RPMI8226 (cell line): ENCODE measurements at regions not wholly inside any gene's neighbourhood (a gene's known extent, or its start where the extent isn't known, plus 50 kb on each side); places are given as distances from the start of the nearest gene placed in this dataset.

Experiments used
- DNase-seq: peaks from one replicate; pipeline ENCODE4 v3.0.0-alpha.2; 2015

DNA sequence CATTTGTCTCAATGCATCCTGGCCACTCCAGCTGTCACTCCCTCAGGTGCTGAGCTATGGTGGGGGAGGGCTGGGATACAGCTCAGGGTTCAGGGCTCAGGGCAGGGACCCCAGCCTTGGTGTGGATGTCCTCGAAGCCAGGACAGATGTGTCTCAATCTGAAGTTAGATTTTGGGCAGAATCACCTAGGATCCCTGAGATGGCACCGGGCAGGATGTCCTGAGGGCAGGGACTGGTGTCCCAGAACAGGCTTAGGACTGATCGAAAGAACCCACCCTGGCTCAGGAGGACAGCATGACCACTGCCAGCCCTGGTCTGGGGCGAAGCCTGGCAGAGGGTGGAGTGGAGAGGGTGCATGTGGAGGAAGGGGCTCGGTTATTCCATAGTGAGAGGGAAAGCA, 96.8 kb upstream of the THY1 start:
- no peak for DNase-seq

- peak; percentile 26 for DNase-seq
These were observed 96.1 kb upstream of the THY1 start for GRCh38 chr11:119518746-119519730.

- DNase-seq: no peak
These were observed 92.9 kb upstream of the THY1 start for GRCh38 chr11:119515771-119516400.

DNA sequence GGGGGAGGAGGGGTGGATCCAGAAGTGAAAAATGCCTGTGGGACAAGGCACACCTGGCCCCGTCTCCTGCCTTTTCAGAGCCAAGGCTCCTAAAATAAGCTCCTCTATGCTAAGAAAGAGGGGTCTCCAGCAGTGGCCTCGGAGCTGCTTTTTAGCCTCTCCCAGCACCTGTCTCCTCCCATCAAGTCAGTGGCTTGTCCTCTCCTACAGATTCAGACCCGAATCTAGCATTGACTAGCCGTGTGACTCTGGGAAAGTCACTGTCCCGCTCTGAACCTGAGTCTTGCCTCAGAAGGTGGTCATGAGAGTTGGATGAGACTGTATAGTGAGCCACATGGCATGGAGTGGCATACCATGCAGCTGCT, 90.8 kb upstream of the THY1 start:
- DNase-seq: no peak

- DNase-seq: no peak
These were observed 90.3 kb upstream of the THY1 start for GRCh38 chr11:119513131-119513805.

- no peak for DNase-seq
These were observed 89.4 kb upstream of the THY1 start for GRCh38 chr11:119512369-119512768.

DNA sequence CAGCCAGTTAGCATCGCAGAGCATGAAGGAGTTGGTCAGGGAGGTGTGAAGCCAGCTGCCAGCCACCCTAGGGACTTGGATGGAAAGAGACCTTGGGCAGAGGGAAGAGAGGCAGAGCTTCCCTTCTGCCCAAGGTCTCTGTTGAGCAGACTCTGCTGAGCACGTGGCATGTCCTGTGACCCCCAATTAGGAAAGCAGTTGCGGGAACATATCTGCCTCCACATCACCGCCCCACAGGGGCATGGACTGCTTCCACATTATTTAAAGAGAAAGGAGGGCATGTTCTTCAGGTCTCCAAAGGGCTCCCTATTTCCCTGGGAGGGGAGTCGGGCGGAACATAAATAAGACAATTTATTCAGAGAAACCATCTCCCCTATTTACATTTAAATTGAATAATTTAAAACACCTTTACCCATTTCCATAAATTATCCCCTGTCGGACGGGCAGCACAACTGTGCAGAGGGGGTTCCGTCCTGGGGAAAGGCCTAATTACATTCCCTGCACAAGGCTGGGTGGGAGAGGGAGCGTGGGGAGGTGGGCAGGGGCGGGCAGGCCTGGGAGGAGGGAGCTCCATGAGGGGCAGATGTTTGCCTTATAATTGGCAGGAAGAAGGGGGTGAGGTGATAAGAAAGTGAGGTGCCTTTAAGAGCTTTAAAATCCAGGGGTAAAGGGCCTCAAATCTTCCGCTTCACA, 88.8 kb upstream of the THY1 start:
- no peak for DNase-seq

GRCh38 chr11:119509969-119510401, 87.0 kb upstream of the THY1 start:
- DNase-seq: peak; percentile 35

GRCh38 chr11:119509282-119509841, 86.4 kb upstream of the THY1 start:
- DNase-seq: no peak

DNA sequence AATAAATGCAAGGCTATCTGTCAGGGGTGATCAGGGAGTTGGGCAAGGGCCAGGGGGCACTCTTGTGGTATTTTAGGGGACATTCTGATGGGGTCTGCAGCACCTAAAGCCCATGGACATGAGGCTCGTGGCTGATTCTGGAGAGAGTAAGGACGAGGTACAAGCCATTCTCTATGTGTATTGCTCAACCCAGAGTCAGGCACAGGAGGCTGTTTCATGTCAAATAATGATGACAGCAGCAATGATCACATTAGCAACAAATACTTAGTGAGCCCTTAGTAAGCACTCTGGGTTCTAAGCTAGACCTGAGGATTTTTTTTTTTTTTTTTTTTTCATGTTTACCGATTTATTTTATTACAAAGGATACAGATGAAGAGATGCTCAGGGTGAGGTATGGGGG, 83.5 kb upstream of the THY1 start:
- DNase-seq: no peak

- DNase-seq: no peak
These were observed 82.9 kb upstream of the THY1 start for GRCh38 chr11:119505861-119506260.

GRCh38 chr11:119505071-119505470, 82.1 kb upstream of the THY1 start:
- no peak for DNase-seq

DNA sequence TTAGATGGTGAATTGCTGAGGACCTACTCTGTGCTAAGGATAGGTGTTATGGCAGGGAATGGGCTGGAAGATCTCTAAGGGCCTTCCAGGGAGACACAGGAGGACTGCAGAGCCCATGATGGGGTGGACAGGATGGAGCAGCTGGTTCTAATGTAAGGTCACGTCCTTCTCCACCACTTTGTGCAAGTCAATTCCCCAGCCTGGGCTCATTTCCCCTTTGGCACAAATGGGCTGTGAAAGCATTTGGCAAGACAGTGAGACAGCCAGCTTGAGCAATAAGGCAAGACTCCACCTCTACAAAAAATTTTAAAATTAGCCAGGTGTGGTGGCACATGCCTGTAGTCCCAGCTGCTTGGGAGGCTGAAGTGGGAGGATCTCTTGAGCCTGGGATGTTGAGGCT, 81.4 kb upstream of the THY1 start:
- DNase-seq: no peak

GRCh38 chr11:119501777-119502405, 78.9 kb upstream of the THY1 start:
- no peak for DNase-seq

GRCh38 chr11:119497717-119498116, 74.7 kb upstream of the THY1 start:
- DNase-seq: no peak

DNA sequence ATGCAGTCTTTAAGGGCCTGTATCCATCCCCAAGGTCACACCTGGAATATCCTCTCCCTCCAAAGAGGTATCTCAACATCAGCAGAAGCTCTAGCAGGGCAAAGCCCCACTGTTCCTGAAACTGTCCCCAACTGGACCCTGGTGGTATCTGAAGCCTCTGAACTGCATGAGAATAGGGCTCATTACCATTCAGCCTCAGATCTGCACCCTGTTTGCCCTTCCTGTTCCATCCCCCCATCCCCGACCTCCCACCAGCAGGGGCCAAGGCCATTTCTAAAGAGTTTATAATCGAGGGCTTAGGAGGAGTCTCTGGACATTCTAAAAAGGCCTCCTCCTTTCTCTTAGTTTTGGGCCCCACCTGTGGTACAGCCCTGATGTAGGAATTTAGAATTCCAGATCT, 74.0 kb upstream of the THY1 start:
- no peak for DNase-seq

GRCh38 chr11:119496469-119496868, 73.5 kb upstream of the THY1 start:
- no peak for DNase-seq

DNA sequence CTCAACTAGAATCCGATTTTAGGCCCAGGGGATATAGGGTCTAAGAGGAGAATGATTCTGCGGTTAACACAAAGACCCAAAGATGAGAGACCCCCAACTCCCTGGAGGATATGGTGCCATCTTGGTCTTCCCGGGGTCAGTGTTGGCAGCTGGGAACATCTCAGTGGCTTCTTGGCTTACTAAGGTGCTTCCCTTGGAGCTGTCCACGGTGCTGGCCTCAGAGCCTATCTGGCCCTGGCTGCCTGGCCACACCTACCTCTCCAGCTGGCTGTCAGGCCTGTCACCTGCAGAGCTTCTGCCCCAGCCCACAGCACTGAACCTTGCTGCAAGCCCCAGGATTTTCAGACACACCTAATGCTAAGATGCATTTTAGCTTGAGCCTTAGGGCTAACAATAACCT, 70.7 kb upstream of the THY1 start:
- peak; percentile 51 for DNase-seq

DNA sequence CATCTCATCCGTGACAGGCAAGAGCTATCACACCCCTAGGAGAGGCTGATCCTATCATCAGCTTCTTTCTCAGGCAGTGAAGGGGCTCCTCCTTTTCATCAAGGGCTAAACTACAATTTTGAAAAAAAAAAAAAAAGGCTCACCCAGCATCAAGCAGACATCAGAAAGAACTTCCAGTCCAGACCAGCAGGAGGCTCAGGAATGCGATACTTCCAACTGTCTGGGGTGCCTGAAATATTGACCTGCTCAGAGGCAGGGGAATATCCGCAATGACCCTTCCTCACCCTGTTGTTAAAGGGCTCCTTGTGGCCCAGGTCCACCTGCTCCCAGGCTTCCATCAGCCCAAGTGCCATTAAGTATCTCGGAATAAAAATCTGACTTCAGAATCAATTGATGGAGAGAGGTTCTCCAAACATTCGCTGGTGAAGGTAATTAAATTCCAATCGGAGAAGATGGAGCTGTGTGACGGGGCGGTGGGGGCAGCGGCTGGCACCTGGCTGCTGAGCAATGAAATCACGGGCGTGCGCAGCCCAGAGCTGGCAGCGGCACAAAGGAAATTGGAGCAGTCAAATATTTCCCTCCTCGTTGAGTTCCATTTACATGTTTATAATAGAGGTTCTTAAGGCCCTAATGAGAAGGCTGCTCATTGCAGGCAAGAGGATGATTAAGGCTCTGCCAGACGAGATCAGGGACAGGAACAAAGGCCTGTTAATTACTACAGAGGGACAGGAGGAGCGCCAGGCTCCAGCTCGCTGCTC, 69.0 kb upstream of the THY1 start:
- no peak for DNase-seq

DNA sequence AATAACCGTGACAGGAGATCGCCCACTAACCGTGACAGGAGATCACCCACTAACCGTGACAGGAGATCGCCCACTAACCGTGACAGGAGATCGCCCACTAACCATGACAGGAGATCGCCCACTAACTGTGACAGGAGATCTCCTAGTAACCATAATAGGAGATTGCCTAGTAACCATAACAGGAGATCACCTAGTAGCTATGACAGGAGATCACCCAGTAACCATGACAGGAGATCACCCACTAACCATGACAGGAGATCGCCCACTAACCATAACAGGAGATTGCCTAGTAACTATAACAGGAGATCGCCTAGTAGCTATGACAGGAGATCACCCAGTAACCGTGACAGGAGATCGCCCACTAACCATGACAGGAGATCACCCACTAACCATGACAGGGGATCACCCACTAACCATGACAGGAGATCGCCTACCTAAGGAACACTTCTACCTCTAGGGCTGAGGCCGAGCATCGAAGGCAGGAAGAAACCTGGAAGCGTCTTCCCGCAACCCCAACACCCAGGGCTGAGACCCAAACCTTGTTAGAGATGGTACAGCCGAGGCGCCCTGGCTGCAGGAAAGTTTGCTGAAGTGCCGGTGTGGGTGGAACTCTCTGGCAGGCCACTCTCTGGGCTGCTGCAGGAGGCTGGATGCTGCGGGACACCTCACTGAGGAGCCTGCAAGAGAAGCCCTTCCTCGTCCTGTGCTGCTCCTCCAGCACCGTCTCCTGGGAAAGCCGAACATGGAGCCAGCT, 67.5 kb upstream of the THY1 start:
- no peak for DNase-seq

DNA sequence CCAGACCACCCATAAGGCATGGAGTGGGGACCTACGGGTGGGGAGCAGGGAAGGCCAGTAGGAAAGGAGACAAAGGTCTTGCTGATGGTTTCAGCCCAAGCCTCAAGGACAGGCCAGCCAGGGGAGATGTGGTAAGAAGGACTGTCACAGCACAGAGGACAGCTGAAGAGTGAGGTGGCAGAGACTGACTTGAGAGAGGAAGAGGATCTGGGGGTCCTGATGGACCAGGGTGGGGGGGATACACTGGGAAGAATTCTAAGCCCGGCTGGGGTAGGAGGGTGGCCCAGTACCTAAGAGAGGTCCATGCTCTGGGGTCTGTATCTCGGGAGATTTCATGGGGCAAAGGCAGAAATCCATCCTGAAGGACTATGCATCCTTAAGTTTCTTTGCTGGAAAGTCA, 66.1 kb upstream of the THY1 start:
- no peak for DNase-seq
